Fibroblast of lung (primary cell): ENCODE measurements at regions not wholly inside any gene's neighbourhood (a gene's known extent, or its start where the extent isn't known, plus 50 kb on each side); places are given as distances from the start of the nearest gene placed in this dataset.

Experiments used
- EZH2 ChIP-seq: IDR thresholded peaks from 2 replicates; pipeline ENCODE4 v1.5.1; 2012; ENCODE audit warnings: low read length, control low read depth, mild to moderate bottlenecking; ENCODE audit errors: missing control alignments
- TF ChIP-seq, protein P1 (sequence below), 2 donors: IDR thresholded peaks in 1 of 2; conservative IDR thresholded peaks in 1 of 2; 1 replicate in 1 of 2; 2 replicates in 1 of 2; pipeline ENCODE4 v1.5.1; 2011 to 2012; ENCODE audit warnings: low read length in 2 of 2, control low read depth in 1 of 2, inconsistent platforms in 1 of 2, low read depth in 1 of 2, mild to moderate bottlenecking in 1 of 2

DNA sequence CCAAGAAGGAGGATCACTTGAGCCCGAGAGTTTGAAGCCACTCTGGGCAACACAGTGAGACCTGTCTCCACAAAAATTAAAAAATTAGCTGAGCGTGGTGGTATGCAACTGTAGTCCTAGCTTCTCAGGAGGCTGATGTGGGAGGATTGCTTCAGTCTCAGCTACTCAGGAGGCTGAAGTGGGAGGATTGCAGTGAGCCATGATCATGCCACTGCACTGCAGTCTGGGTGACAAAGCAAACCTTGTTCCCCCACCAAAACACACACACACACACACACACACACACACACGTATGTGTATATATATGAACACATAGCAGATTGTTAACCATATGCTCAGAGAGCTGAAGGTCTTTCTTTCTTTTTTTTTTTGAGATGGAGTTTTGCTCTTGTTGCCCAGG lies 157.5 kb upstream of the MAST4 start:
- TF ChIP-seq, protein P1, sequence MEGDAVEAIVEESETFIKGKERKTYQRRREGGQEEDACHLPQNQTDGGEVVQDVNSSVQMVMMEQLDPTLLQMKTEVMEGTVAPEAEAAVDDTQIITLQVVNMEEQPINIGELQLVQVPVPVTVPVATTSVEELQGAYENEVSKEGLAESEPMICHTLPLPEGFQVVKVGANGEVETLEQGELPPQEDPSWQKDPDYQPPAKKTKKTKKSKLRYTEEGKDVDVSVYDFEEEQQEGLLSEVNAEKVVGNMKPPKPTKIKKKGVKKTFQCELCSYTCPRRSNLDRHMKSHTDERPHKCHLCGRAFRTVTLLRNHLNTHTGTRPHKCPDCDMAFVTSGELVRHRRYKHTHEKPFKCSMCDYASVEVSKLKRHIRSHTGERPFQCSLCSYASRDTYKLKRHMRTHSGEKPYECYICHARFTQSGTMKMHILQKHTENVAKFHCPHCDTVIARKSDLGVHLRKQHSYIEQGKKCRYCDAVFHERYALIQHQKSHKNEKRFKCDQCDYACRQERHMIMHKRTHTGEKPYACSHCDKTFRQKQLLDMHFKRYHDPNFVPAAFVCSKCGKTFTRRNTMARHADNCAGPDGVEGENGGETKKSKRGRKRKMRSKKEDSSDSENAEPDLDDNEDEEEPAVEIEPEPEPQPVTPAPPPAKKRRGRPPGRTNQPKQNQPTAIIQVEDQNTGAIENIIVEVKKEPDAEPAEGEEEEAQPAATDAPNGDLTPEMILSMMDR (conservative IDR thresholded peaks at IDR 0.05 in 1 of 2, IDR thresholded peaks at IDR 0.05 in 1 of 2; ENCODE audit: low read depth in 1 of 2, low read length in 2 of 2) = no peak
- no peak for TF ChIP-seq EZH2
